ENCODE measurements at regions not wholly inside any gene's neighbourhood (a gene's known extent, or its start where the extent isn't known, plus 50 kb on each side); places are given as distances from the start of the nearest gene placed in this dataset.

GRCh38 chr12:92440072-92440471, 262.7 kb upstream of the PLEKHG7 start:
- TF ChIP-seq CTCF (IDR thresholded peaks at IDR 0.05): no peak
- TF ChIP-seq POLR2A (IDR thresholded peaks at IDR 0.05): no peak
